Cardiac fibroblast (primary cell): ENCODE measurements at regions not wholly inside any gene's neighbourhood (a gene's known extent, or its start where the extent isn't known, plus 50 kb on each side); places are given as distances from the start of the nearest gene placed in this dataset.
"Not testable (repeated sequence)": the region's sequence is repeated elsewhere in the genome, so short reads cannot be mapped to it uniquely, and the experiment has no call there.

Source experiments
- DNase-seq, 2 donors: peaks; one replicate each; pipeline versions ENCODE4 v3.0.0 to v3.0.0-alpha.2; 2010; ENCODE audit warnings: low read depth in 2 of 2
- H3K4me3 ChIP-seq, 2 donors: replicated peaks in 1 of 2; 1 replicate in 1 of 2; 2 replicates in 1 of 2; pipeline ENCODE4 v1.5.1; 2011; ENCODE audit warnings: low read depth in 2 of 2, low read length in 2 of 2, mild to moderate bottlenecking in 2 of 2, moderate library complexity in 1 of 2
- TF ChIP-seq, protein P1 (sequence below): IDR thresholded peaks from one replicate; pipeline ENCODE4 v1.5.1; 2011; ENCODE audit warnings: low read depth, mild to moderate bottlenecking, low read length, inconsistent platforms

DNA sequence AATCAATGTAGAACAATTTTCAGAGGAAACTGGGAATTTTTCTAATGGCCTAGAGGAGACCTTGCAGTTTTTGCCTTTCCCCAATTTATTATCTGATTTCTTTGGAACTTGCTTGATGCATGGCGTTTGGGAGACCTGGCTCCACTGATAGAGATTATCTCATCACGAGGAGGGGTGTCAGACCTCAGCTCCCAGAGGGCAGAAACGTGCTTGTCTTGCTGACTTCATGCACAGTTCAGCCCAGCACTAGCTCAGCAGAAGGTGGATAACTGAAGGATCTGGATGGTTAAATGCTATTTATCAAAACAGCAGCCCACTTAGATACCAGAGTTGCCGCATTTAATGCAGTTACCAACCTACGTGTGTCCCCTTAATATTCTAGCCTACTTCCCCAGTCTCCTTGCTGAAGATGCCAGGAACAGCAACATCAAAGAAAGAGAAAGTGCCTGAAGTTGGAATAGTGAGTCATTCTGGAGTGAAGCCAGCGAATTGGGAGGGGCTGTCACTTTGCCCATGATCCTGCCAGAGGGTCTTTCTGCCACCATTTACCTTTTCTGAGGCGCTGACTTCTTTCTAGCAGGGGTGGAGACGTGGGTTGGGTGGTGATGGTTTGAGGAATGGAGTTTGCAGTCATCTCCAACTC lies 133.5 kb upstream of the CADM1 start:
- no peak overlapping the region for H3K4me3 ChIP-seq
- DNase-seq: no peak
- TF ChIP-seq, protein P1, sequence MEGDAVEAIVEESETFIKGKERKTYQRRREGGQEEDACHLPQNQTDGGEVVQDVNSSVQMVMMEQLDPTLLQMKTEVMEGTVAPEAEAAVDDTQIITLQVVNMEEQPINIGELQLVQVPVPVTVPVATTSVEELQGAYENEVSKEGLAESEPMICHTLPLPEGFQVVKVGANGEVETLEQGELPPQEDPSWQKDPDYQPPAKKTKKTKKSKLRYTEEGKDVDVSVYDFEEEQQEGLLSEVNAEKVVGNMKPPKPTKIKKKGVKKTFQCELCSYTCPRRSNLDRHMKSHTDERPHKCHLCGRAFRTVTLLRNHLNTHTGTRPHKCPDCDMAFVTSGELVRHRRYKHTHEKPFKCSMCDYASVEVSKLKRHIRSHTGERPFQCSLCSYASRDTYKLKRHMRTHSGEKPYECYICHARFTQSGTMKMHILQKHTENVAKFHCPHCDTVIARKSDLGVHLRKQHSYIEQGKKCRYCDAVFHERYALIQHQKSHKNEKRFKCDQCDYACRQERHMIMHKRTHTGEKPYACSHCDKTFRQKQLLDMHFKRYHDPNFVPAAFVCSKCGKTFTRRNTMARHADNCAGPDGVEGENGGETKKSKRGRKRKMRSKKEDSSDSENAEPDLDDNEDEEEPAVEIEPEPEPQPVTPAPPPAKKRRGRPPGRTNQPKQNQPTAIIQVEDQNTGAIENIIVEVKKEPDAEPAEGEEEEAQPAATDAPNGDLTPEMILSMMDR: no peak

DNA sequence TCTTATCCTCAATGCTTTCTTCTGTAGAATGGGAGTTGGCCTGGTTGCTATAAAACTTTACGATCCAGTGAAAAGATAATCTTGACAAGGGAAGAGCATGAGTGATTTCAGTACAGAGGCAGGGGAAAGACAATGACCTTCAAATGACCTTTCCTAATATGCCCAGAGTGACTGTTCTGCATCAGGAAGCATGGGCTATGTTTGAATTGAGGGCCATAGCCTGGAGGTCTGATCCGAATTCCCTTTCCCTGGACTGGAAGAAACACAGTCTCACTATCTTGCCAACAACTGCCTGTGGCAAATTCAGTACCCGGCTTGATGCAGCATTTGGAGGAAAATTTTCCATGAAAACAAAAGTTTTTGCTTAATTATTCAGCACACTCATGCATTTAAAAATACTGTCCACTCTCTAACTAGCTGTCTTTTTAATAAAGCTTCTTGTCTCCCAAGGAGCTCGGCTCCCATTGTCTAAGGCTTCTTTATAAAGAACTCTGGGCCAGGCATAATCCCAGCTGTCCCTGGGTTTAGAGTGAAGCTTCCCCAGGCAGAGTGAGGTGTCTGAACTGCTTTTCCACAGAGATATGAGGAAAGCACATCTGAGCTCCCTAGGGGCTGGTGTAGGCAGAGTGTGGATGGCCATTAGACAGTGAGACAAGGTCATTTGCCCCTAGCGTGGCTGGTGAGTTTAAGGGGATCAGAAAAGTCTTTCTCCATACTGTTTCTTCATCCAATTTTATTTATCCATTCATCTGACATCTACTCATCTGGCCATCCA lies 132.7 kb upstream of the CADM1 start:
- DNase-seq: no peak
- TF ChIP-seq, protein P1: no peak
- H3K4me3 ChIP-seq: no peak overlapping the region

DNA sequence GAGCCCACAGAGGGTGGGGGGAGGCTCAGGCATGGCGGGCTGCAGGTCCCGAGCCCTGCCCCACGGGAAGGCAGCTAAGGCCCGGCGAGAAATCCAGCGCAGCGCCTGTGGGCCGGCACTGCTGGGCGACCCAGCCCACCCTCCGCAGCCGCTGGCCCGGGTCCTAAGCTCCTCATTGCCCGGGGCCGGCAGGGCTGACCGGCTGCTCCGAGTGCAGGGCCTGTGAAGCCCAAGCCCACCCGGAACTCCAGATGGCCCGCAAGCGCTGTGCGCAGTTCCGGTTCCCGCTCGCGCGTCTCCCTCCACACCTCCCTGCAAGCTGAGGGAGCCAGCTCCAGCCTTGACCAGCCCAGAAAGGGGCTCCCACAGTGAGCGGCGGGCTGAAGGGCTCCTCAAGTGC lies 129.8 kb upstream of the CADM1 start:
- H3K4me3 ChIP-seq, DNase-seq: not testable (repeated sequence)

DNA sequence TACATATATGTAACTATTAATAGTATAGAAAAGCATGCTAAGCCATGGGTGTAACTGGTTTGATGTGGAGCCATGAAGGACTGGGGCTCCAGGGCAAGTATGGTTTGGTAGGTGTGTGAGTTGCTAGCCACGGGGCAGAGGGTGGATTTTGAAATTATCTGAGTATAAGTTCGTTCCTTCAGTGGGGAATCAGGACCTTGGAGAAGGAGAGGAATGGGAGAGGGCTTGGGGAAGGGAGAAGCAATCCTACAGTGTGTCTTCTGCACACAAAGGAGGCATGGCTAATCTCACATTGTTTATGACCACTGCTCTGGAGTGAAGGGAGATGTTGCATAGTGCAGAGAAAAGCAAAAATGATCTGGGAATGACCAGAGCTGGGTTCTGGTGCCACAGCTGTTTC lies 127.8 kb upstream of the CADM1 start:
- no peak overlapping the region for H3K4me3 ChIP-seq
- no peak for DNase-seq
- TF ChIP-seq, protein P1: no peak

DNA sequence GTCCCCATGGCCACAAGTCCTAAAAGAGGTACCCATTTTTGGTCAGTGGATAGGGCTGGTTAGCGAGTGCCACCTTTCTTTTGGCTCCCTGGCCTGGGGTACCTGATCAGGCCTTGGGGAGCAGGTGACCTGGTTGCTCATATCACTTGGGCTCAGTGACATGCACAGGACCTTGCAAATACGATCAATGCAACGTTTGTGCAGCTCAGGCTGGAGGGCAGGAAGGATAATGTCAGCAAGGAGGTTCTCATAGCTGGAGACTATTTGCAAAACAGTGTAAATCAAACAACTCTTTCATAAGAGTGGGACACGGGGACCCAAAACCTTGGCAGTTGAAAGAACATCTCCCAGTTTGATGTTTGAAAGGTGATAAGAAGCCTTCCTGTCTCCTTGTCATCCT lies 127.4 kb upstream of the CADM1 start:
- TF ChIP-seq, protein P1: no peak

DNA sequence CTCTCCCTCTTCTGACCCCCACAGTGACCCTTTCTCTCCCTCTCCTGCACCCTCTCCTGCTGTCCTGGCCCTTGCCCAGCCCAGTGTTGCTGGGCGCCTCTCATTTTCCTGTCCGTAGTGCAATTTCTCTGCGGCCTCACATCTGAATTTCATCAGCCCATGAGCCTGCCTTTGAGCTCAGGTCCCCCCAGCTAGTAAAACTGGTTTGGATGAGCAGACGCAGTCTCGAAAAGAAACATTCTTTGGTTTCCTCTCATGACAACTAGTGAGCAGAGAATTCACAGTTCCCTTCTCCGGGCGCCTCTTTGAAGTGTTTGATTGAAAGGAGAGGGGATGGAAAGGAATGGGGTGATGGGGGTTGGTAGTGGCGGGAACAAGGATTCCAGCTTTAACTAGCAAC lies 126.0 kb upstream of the CADM1 start:
- no peak overlapping the region for H3K4me3 ChIP-seq
- no peak for DNase-seq
- TF ChIP-seq, protein P1: no peak

More for the DNA sequence above, 127.4 kb upstream of the CADM1 start:
- DNase-seq: no peak
- no peak overlapping the region for H3K4me3 ChIP-seq

DNA sequence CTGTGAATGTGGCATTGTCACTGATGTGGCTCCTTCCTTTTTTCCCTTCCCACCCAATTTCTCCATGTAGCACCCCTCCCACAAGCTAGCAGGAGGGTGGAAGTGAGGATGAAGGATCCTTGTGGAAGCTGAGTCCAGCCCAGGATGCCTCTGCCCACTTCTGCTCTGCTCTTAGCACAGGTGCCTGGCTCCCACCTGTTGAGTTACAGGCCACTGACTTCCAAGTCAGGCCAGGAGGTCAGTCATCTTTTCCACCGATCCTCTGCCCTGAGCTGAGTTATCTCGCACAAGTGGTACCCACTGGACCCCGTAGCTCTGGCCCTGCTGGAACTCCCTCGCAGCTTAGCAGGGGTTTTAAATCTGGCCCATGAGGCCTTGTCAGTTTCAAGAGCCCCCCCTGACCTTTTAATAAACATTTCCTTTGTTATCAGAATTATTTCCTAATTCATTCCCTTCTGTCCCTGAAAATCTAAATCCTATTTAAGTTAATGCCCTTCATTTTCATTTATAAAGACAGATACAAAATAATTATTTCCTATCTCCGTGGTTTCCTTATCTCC lies 125.3 kb upstream of the CADM1 start:
- TF ChIP-seq, protein P1: no peak

More for the DNA sequence above, 125.3 kb upstream of the CADM1 start:
- no peak for DNase-seq
- no peak overlapping the region for H3K4me3 ChIP-seq
